Transverse colon (tissue), 4 donors: ENCODE measurements at regions not wholly inside any gene's neighbourhood (a gene's known extent, or its start where the extent isn't known, plus 50 kb on each side); places are given as distances from the start of the nearest gene placed in this dataset.
"Not testable (repeated sequence)": the region's sequence is repeated elsewhere in the genome, so short reads cannot be mapped to it uniquely, and the experiment has no call there.

ENCODE experiments used
- EP300 ChIP-seq: sonication (generic); formaldehyde crosslinking; IDR thresholded peaks from one replicate; pipeline ENCODE4 v1.6.1; 2017; ENCODE audit warnings: antibody characterized with exemption, low read depth
- POLR2A ChIP-seq: fragments of 450-650 bp; IDR thresholded peaks from one replicate; pipeline ENCODE4 v1.6.1; 2016; ENCODE audit warnings: antibody characterized with exemption, mild to moderate bottlenecking, moderate library complexity
- POLR2AphosphoS5 ChIP-seq, 3 donors: sonication (generic); formaldehyde crosslinking; IDR thresholded peaks; one replicate each; pipeline ENCODE4 v1.6.1; 2016; ENCODE audit warnings: antibody characterized with exemption in 3 of 3
- TF ChIP-seq, protein P1 (sequence below), 5 experiments: fragments of 200-600 bp in 3 of 5; fragments of 450-650 bp in 2 of 5; sonication (generic) in 3 of 5; IDR thresholded peaks; 1 replicate in 2 of 5; 2 replicates in 3 of 5; pipeline ENCODE4 v1.5.1; 2016 to 2017; ENCODE audit warnings: antibody characterized with exemption in 5 of 5, inconsistent platforms in 3 of 5, mild to moderate bottlenecking in 2 of 5, moderate library complexity in 1 of 5

DNA sequence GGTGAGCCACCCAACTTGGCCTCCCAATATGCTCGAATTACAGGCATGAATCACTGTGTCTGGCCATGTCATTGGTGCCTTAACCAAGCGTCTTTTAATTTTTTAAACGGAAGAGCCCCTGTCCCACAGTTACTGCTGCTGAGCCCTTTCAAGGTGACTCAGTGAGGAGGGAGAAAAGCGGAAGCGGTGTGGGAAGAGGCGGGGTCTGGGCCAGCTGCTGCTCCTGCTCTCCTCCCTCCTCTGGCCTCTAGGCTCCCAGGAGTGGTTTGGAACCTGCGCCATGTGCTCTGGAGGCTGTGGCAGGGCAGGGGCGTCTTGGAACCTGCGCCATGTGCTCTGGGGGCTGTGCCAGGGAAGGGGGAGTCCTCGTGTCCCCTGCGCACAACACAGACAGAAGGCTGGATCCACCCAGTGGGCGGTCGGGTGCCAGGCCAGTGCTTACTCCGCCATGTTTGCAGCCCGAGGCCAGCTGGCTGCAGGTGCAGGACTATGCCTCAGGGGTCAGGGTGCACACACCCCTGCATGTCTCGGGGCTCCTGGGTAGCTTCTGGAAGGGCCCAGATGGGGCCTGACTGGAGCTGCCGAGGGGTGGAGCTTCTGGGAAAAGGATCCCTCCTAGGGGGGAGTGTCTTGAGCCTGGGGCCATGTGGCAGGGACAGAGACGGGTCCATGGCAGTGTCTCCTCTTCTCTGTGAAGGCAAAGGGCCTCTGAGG is 171.8 kb downstream of the ADRA2C start:
- TF ChIP-seq, protein P1, sequence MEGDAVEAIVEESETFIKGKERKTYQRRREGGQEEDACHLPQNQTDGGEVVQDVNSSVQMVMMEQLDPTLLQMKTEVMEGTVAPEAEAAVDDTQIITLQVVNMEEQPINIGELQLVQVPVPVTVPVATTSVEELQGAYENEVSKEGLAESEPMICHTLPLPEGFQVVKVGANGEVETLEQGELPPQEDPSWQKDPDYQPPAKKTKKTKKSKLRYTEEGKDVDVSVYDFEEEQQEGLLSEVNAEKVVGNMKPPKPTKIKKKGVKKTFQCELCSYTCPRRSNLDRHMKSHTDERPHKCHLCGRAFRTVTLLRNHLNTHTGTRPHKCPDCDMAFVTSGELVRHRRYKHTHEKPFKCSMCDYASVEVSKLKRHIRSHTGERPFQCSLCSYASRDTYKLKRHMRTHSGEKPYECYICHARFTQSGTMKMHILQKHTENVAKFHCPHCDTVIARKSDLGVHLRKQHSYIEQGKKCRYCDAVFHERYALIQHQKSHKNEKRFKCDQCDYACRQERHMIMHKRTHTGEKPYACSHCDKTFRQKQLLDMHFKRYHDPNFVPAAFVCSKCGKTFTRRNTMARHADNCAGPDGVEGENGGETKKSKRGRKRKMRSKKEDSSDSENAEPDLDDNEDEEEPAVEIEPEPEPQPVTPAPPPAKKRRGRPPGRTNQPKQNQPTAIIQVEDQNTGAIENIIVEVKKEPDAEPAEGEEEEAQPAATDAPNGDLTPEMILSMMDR (IDR thresholded peaks at IDR 0.05), result not testable (repeated sequence)
- not testable (repeated sequence) for TF ChIP-seq POLR2A; EP300; POLR2AphosphoS5 (IDR thresholded peaks at IDR 0.05)
